OCI-LY3 (cell line): ENCODE measurements at regions not wholly inside any gene's neighbourhood (a gene's known extent, or its start where the extent isn't known, plus 50 kb on each side); places are given as distances from the start of the nearest gene placed in this dataset.

Experiments
- CTCF ChIP-seq: fragments of 200-600, 300-600 bp; sonication (generic); IDR thresholded peaks from 2 replicates; pipeline ENCODE4 v1.5.1; 2014; ENCODE audit warnings: antibody characterized with exemption, low read length, low read depth
- EZH2phosphoT487 ChIP-seq: fragments of 200-600 bp; shearing (Covaris generic); IDR thresholded peaks from 2 replicates; pipeline ENCODE4 v1.6.1; 2018; ENCODE audit warnings: antibody characterized with exemption, mixed run types, low read depth

GRCh38 chr9:34830068-34830467, 120.1 kb upstream of the CCL21 start:
- TF ChIP-seq CTCF (no peak), EZH2phosphoT487 (no peak)
